Testis (tissue), 2 donors: ENCODE measurements at regions not wholly inside any gene's neighbourhood (a gene's known extent, or its start where the extent isn't known, plus 50 kb on each side); places are given as distances from the start of the nearest gene placed in this dataset.

Experiments
- CTCF ChIP-seq, 3 experiments: fragments of 450-650 bp in 2 of 3; fragments of 200-600 bp in 1 of 3; sonication (generic) in 1 of 3; IDR thresholded peaks; one replicate each; pipeline ENCODE4 v1.5.1; 2016 to 2019; ENCODE audit warnings: antibody characterized with exemption in 3 of 3, mild to moderate bottlenecking in 2 of 3, moderate library complexity in 1 of 3
- POLR2A ChIP-seq: fragments of 450-650 bp; IDR thresholded peaks from one replicate; pipeline ENCODE4 v1.6.1; 2017; ENCODE audit warnings: antibody characterized with exemption, mild to moderate bottlenecking, moderate library complexity

DNA sequence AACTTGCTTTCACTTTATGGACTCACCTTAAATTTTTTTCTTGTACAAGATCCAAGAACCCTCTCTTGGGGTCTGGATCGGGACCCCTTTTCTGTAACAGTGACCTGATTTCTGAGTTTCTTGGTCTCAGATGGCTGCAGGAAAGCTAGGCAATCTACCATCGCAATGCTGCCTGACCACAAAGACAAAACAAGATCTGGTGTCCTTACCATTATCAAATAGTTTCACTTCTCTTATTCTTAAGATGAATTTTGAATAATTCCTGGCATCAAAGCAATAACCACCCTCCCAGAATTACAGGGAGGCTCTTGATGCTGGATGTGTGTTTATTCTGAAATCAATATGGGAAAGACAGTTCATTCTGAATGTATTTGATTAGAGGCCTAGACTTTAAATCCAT is 77.4 kb upstream of the FRMD4A start:
- TF ChIP-seq CTCF (IDR thresholded peaks at IDR 0.05) (no peak), POLR2A (no peak)
